ENCODE measurements at regions not wholly inside any gene's neighbourhood (a gene's known extent, or its start where the extent isn't known, plus 50 kb on each side); places are given as distances from the start of the nearest gene placed in this dataset.

- Histone ChIP-seq H3K36me3 (ENCODE audit: control insufficient read depth, insufficient read depth, low read length) (no peaks in the 10 kb centered on the region), H3K9ac (ENCODE audit: insufficient read depth, low read length) (no peak overlapping the region), H3K79me2 (ENCODE audit: control insufficient read depth, insufficient read depth, low read length) (no peaks in the 10 kb centered on the region), H3K4me1 (ENCODE audit: control insufficient read depth, extremely low read depth, insufficient read depth, low read length) (no peaks in the 10 kb centered on the region), H3K27me3 (ENCODE audit: control insufficient read depth, insufficient read depth, low read length) (no peaks in the 10 kb centered on the region), H3K9me3 (ENCODE audit: control insufficient read depth, insufficient read depth, low read depth, low read length) (no peaks in the 10 kb centered on the region), H3K4me2 (ENCODE audit: extremely low read depth, insufficient read depth, low read length) (no peak overlapping the region), H3K4me3 (replicated peaks in 1 of 4; ENCODE audit: control extremely low read depth in 1 of 4, insufficient read depth in 1 of 4, low read depth in 3 of 4, low read length in 4 of 4) (no peak overlapping the region), H3K27ac (ENCODE audit: insufficient read depth, low read length) (no peak overlapping the region), H2AFZ (ENCODE audit: low read length) (no peak overlapping the region), H4K20me1 (ENCODE audit: control insufficient read depth, extremely low read depth, insufficient read depth, low read length) (no peaks in the 10 kb centered on the region)
- TF ChIP-seq EZH2 (IDR thresholded peaks at IDR 0.05; ENCODE audit: low read length, missing control alignments) (no peak), CTCF (conservative IDR thresholded peaks at IDR 0.05 in 1 of 2, IDR thresholded peaks at IDR 0.05 in 1 of 2; ENCODE audit: low read depth in 1 of 2, low read length in 2 of 2) (no peak)
- DNase-seq (ENCODE audit: low read depth in 2 of 2), result no peak
Measured at GRCh38 chr1:191358724-191359123, 799.5 kb upstream of the RGS18 start.

- DNase-seq (ENCODE audit: low read depth in 2 of 2), result no peak
- H4K20me1 ChIP-seq (ENCODE audit: control insufficient read depth, extremely low read depth, insufficient read depth, low read length), result no peaks in the 10 kb centered on the region
- no peak overlapping the region for H2AFZ ChIP-seq (ENCODE audit: low read length)
- H3K36me3 ChIP-seq (ENCODE audit: control insufficient read depth, insufficient read depth, low read length), result no peaks in the 10 kb centered on the region
- no peak overlapping the region for H3K9ac ChIP-seq (ENCODE audit: insufficient read depth, low read length)
- H3K27ac ChIP-seq (ENCODE audit: insufficient read depth, low read length), result no peak overlapping the region
- no peaks in the 10 kb centered on the region for H3K79me2 ChIP-seq (ENCODE audit: control insufficient read depth, insufficient read depth, low read length)
- TF ChIP-seq EZH2 (IDR thresholded peaks at IDR 0.05; ENCODE audit: low read length, missing control alignments) (no peak), CTCF (conservative IDR thresholded peaks at IDR 0.05 in 1 of 2, IDR thresholded peaks at IDR 0.05 in 1 of 2; ENCODE audit: low read depth in 1 of 2, low read length in 2 of 2) (no peak)
- H3K27me3 ChIP-seq (ENCODE audit: control insufficient read depth, insufficient read depth, low read length), result no peaks in the 10 kb centered on the region
- no peaks in the 10 kb centered on the region for H3K9me3 ChIP-seq (ENCODE audit: control insufficient read depth, insufficient read depth, low read depth, low read length)
- no peaks in the 10 kb centered on the region for H3K4me1 ChIP-seq (ENCODE audit: control insufficient read depth, extremely low read depth, insufficient read depth, low read length)
- no peak overlapping the region for H3K4me3 ChIP-seq (replicated peaks in 1 of 4; ENCODE audit: control extremely low read depth in 1 of 4, insufficient read depth in 1 of 4, low read depth in 3 of 4, low read length in 4 of 4)
- no peak overlapping the region for H3K4me2 ChIP-seq (ENCODE audit: extremely low read depth, insufficient read depth, low read length)
Measured at GRCh38 chr1:191366686-191367085, 791.6 kb upstream of the RGS18 start.

- Histone ChIP-seq H4K20me1 (ENCODE audit: control insufficient read depth, extremely low read depth, insufficient read depth, low read length) (no peaks in the 10 kb centered on the region), H3K9me3 (ENCODE audit: control insufficient read depth, insufficient read depth, low read depth, low read length) (no peaks in the 10 kb centered on the region), H3K4me1 (ENCODE audit: control insufficient read depth, extremely low read depth, insufficient read depth, low read length) (no peaks in the 10 kb centered on the region), H2AFZ (ENCODE audit: low read length) (no peak overlapping the region), H3K79me2 (ENCODE audit: control insufficient read depth, insufficient read depth, low read length) (no peaks in the 10 kb centered on the region), H3K4me3 (replicated peaks in 1 of 4; ENCODE audit: control extremely low read depth in 1 of 4, insufficient read depth in 1 of 4, low read depth in 3 of 4, low read length in 4 of 4) (no peak overlapping the region), H3K9ac (ENCODE audit: insufficient read depth, low read length) (no peak overlapping the region), H3K27me3 (ENCODE audit: control insufficient read depth, insufficient read depth, low read length) (no peaks in the 10 kb centered on the region), H3K36me3 (ENCODE audit: control insufficient read depth, insufficient read depth, low read length) (no peaks in the 10 kb centered on the region), H3K4me2 (ENCODE audit: extremely low read depth, insufficient read depth, low read length) (no peak overlapping the region), H3K27ac (ENCODE audit: insufficient read depth, low read length) (no peak overlapping the region)
- no peak for DNase-seq (ENCODE audit: low read depth in 2 of 2)
- TF ChIP-seq CTCF (conservative IDR thresholded peaks at IDR 0.05 in 1 of 2, IDR thresholded peaks at IDR 0.05 in 1 of 2; ENCODE audit: low read depth in 1 of 2, low read length in 2 of 2) (no peak), EZH2 (IDR thresholded peaks at IDR 0.05; ENCODE audit: low read length, missing control alignments) (no peak)
Measured at GRCh38 chr1:191368891-191369654, 789.2 kb upstream of the RGS18 start.

Measured in fibroblast of lung (primary cell).